ENCODE measurements at regions not wholly inside any gene's neighbourhood (a gene's known extent, or its start where the extent isn't known, plus 50 kb on each side); places are given as distances from the start of the nearest gene placed in this dataset.

GRCh38 chr6:54448617-54449016 is 140.4 kb downstream of the TINAG start:
- no peak for TF ChIP-seq CTCF (conservative IDR thresholded peaks at IDR 0.05; ENCODE audit: low read depth, low read length)
- TF ChIP-seq EZH2 (IDR thresholded peaks at IDR 0.05; ENCODE audit: borderline replicate concordance, low read depth, low read length, poor library complexity, severe bottlenecking): no peak
